H9 (cell line): ENCODE measurements at regions not wholly inside any gene's neighbourhood (a gene's known extent, or its start where the extent isn't known, plus 50 kb on each side); places are given as distances from the start of the nearest gene placed in this dataset.

Experiments used
- DNase-seq: peaks from one replicate; pipeline ENCODE4 v3.0.0-alpha.2; 2017
- H2AFZ ChIP-seq: one replicate; pipeline ENCODE4 v1.6.1; 2013; ENCODE audit warnings: mild to moderate bottlenecking, low read length, control low read depth, moderate library complexity
- H2AK5ac ChIP-seq: 2 replicates; pipeline ENCODE4 v1.6.1; 2013; ENCODE audit warnings: low read length, control low read depth, mixed read lengths; ENCODE audit not compliant: insufficient read length
- H2BK120ac ChIP-seq: one replicate; pipeline ENCODE4 v1.6.1; 2013; ENCODE audit warnings: low read depth, mild to moderate bottlenecking, low read length, control low read depth, inconsistent platforms; ENCODE audit not compliant: poor library complexity, severe bottlenecking
- H2BK12ac ChIP-seq: 2 replicates; pipeline ENCODE4 v1.6.1; 2013; ENCODE audit warnings: low read length, control low read depth, mixed read lengths, low read depth; ENCODE audit not compliant: insufficient read length
- H2BK15ac ChIP-seq: 2 replicates; pipeline ENCODE4 v1.6.1; 2013; ENCODE audit warnings: low read depth, low read length, control low read depth
- H2BK20ac ChIP-seq: one replicate; pipeline ENCODE4 v1.6.1; 2013; ENCODE audit warnings: low read depth, mild to moderate bottlenecking, low read length, control low read depth, inconsistent platforms; ENCODE audit not compliant: poor library complexity, severe bottlenecking
- H2BK5ac ChIP-seq: 2 replicates; pipeline ENCODE4 v1.6.1; 2013; ENCODE audit warnings: low read length, control low read depth, mixed read lengths; ENCODE audit not compliant: insufficient read length
- H3K14ac ChIP-seq: 2 replicates; pipeline ENCODE4 v1.6.1; 2013; ENCODE audit warnings: low read length, control low read depth; ENCODE audit not compliant: insufficient read depth
- H3K18ac ChIP-seq: 2 replicates; pipeline ENCODE4 v1.6.1; 2013; ENCODE audit warnings: low read depth, mild to moderate bottlenecking, mixed read lengths, low read length, control low read depth; ENCODE audit not compliant: insufficient read length
- H3K23ac ChIP-seq: 2 replicates; pipeline ENCODE4 v1.6.1; 2013; ENCODE audit warnings: low read length, control low read depth, mixed read lengths, low read depth; ENCODE audit not compliant: insufficient read length
- H3K23me2 ChIP-seq: 2 replicates; pipeline ENCODE4 v1.6.1; 2013; ENCODE audit warnings: low read depth, mild to moderate bottlenecking, mixed read lengths, low read length, control low read depth; ENCODE audit not compliant: insufficient read length, poor library complexity, severe bottlenecking
- H3K27ac ChIP-seq: 2 replicates; pipeline ENCODE4 v1.5.1; 2013; ENCODE audit warnings: low read length, control low read depth, mixed read lengths, low read depth; ENCODE audit not compliant: insufficient read length
- H3K27me3 ChIP-seq: 2 replicates; pipeline ENCODE4 v1.6.1; 2013; ENCODE audit warnings: low read length, control low read depth, inconsistent platforms; ENCODE audit not compliant: insufficient read depth
- H3K4ac ChIP-seq: 2 replicates; pipeline ENCODE4 v1.6.1; 2013; ENCODE audit warnings: low read depth, mild to moderate bottlenecking, control low read depth, inconsistent platforms, low read length, moderate library complexity
- H3K4me1 ChIP-seq: 2 replicates; pipeline ENCODE4 v1.6.1; 2013; ENCODE audit warnings: low read length, control low read depth, inconsistent platforms; ENCODE audit not compliant: insufficient read depth
- H3K4me2 ChIP-seq: 2 replicates; pipeline ENCODE4 v1.6.1; 2013; ENCODE audit warnings: low read length, control low read depth, mixed read lengths; ENCODE audit not compliant: insufficient read length, insufficient read depth
- H3K56ac ChIP-seq: 2 replicates; pipeline ENCODE4 v1.6.1; 2013; ENCODE audit warnings: low read depth, mild to moderate bottlenecking, mixed read lengths, low read length, control low read depth; ENCODE audit not compliant: insufficient read length
- H3K79me1 ChIP-seq: 2 replicates; pipeline ENCODE4 v1.6.1; 2013; ENCODE audit warnings: low read depth, mild to moderate bottlenecking, moderate library complexity, low read length, control low read depth, inconsistent platforms; ENCODE audit not compliant: insufficient read depth, poor library complexity, severe bottlenecking
- H3K79me2 ChIP-seq: 2 replicates; pipeline ENCODE4 v1.6.1; 2013; ENCODE audit warnings: low read length, control low read depth, inconsistent platforms; ENCODE audit not compliant: insufficient read depth
- H3K9ac ChIP-seq: 2 replicates; pipeline ENCODE4 v1.6.1; 2013; ENCODE audit warnings: low read length, control low read depth, mixed read lengths; ENCODE audit not compliant: insufficient read length; ENCODE audit errors: extremely low read depth
- H3K9me3 ChIP-seq: one replicate; pipeline ENCODE4 v1.6.1; 2013; ENCODE audit warnings: low read depth, low read length, inconsistent platforms; ENCODE audit not compliant: control insufficient read depth
- H3T11ph ChIP-seq: one replicate; pipeline ENCODE4 v1.6.1; 2013; ENCODE audit warnings: mild to moderate bottlenecking, low read length, control low read depth, inconsistent platforms
- H4K20me1 ChIP-seq: one replicate; pipeline ENCODE4 v1.6.1; 2013; ENCODE audit not compliant: control insufficient read depth, insufficient read length, insufficient read depth
- H4K5ac ChIP-seq: 2 replicates; pipeline ENCODE4 v1.6.1; 2013; ENCODE audit warnings: low read depth, mild to moderate bottlenecking, mixed read lengths, low read length, control low read depth; ENCODE audit not compliant: insufficient read length
- H4K8ac ChIP-seq: replicated peaks from 2 replicates; pipeline ENCODE4 v1.6.1; 2013; ENCODE audit warnings: low read length, control low read depth, mixed read lengths, low read depth; ENCODE audit not compliant: insufficient read length
- H4K91ac ChIP-seq: 2 replicates; pipeline ENCODE4 v1.6.1; 2013; ENCODE audit warnings: low read depth, mild to moderate bottlenecking, moderate library complexity, mixed read lengths, low read length, control low read depth; ENCODE audit not compliant: insufficient read length
- H3K27ac Mint-ChIP-seq, 3 experiments: 2 replicates in 2 of 3; 3 replicates in 1 of 3; pipeline ENCODE4 v1.8.0; 2020 to 2021; ENCODE audit warnings: mixed read lengths in 3 of 3, mild to moderate bottlenecking in 1 of 3, moderate library complexity in 1 of 3
- H3K27me3 Mint-ChIP-seq: 2 replicates; pipeline ENCODE4 v1.8.0; 2021; ENCODE audit warnings: low read depth, mild to moderate bottlenecking, moderate library complexity, mixed read lengths
- H3K36me3 Mint-ChIP-seq, 3 experiments: 2 replicates in 2 of 3; 3 replicates in 1 of 3; pipeline ENCODE4 v1.8.0; 2020 to 2021; ENCODE audit warnings: low read depth in 3 of 3, mixed read lengths in 3 of 3; ENCODE audit not compliant: insufficient read depth in 1 of 3
- H3K4me1 Mint-ChIP-seq, 2 experiments: 2 replicates each; pipeline ENCODE4 v1.8.0; 2020; ENCODE audit warnings: mixed read lengths in 2 of 2
- H3K4me3 Mint-ChIP-seq, 2 experiments: 2 replicates in 1 of 2; 3 replicates in 1 of 2; pipeline ENCODE4 v1.8.0; 2020 to 2021; ENCODE audit warnings: mild to moderate bottlenecking in 2 of 2, mixed read lengths in 2 of 2, moderate library complexity in 1 of 2
- H3K9me3 Mint-ChIP-seq, 2 experiments: 2 replicates in 1 of 2; 3 replicates in 1 of 2; pipeline ENCODE4 v1.8.0; 2020; ENCODE audit warnings: mild to moderate bottlenecking in 2 of 2, mixed read lengths in 2 of 2, moderate library complexity in 1 of 2
- WGBS: extraction: QIAGEN DNeasy Blood & Tissue Kit; methylation state at CpG from one replicate; pipeline ENCODE4 v1.1.7; 2013; ENCODE audit warnings: missing lambda C conversion rate, low lambda C conversion rate, mixed read lengths; ENCODE audit not compliant: insufficient read length; ENCODE audit errors: extremely low coverage; 5-methylcytosine and 5-hydroxymethylcytosine counted together
- TF ChIP-seq, protein P1 (sequence below): fragments of 200-600 bp; sonication (generic); conservative IDR thresholded peaks from 3 replicates; pipeline ENCODE4 v1.8.0; 2021; ENCODE audit warnings: antibody characterized with exemption, mild to moderate bottlenecking

- no peak overlapping the region for H2BK5ac ChIP-seq
- H2BK20ac ChIP-seq, result no peak overlapping the region
- H3T11ph ChIP-seq, result no peak overlapping the region
- H4K91ac ChIP-seq, result no peak overlapping the region
- no peak overlapping the region for H2AFZ ChIP-seq
- H3K4me2 ChIP-seq, result no peak overlapping the region
- TF ChIP-seq, protein P1, sequence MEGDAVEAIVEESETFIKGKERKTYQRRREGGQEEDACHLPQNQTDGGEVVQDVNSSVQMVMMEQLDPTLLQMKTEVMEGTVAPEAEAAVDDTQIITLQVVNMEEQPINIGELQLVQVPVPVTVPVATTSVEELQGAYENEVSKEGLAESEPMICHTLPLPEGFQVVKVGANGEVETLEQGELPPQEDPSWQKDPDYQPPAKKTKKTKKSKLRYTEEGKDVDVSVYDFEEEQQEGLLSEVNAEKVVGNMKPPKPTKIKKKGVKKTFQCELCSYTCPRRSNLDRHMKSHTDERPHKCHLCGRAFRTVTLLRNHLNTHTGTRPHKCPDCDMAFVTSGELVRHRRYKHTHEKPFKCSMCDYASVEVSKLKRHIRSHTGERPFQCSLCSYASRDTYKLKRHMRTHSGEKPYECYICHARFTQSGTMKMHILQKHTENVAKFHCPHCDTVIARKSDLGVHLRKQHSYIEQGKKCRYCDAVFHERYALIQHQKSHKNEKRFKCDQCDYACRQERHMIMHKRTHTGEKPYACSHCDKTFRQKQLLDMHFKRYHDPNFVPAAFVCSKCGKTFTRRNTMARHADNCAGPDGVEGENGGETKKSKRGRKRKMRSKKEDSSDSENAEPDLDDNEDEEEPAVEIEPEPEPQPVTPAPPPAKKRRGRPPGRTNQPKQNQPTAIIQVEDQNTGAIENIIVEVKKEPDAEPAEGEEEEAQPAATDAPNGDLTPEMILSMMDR, result no peak
- H4K20me1 ChIP-seq, result no peaks in the 10 kb centered on the region
- H2BK12ac ChIP-seq, result no peak overlapping the region
- no peak overlapping the region for H3K27ac ChIP-seq
- no peaks in the 10 kb centered on the region for H3K4me1 ChIP-seq
- H3K18ac ChIP-seq, result no peak overlapping the region
- H2BK120ac ChIP-seq, result no peak overlapping the region
- no peaks in the 10 kb centered on the region for H3K9me3 ChIP-seq
- no peaks in the 10 kb centered on the region for H3K23me2 ChIP-seq
- no peak overlapping the region for H4K5ac ChIP-seq
- H2AK5ac ChIP-seq, result no peak overlapping the region
- peaks cover 8% of the 10 kb centered on the region for H3K27me3 Mint-ChIP-seq
- H3K4me3 Mint-ChIP-seq, result no peak overlapping the region
- no peaks in the 10 kb centered on the region; the same call in 1 of the 2 replicates for H3K79me2 ChIP-seq
- no peak overlapping the region for H3K23ac ChIP-seq
- no peak overlapping the region for H3K9ac ChIP-seq
- no peaks in the 10 kb centered on the region for H3K79me1 ChIP-seq
- H2BK15ac ChIP-seq, result no peak overlapping the region
- no peaks in the 10 kb centered on the region for H3K27me3 ChIP-seq
- no peak overlapping the region for H4K8ac ChIP-seq
- no CpG with 5 or more reads among the region's 5 CpGs for WGBS
- H3K9me3 Mint-ChIP-seq, result no peaks in the 10 kb centered on the region
- no peak for DNase-seq
- peaks cover 14 to 18% of the 10 kb centered on the region in 2 experiments for H3K4me1 Mint-ChIP-seq
- no peak overlapping the region; a peak in 1 of 7 replicates for H3K27ac Mint-ChIP-seq
- H3K4ac ChIP-seq, result no peak overlapping the region
- no peak overlapping the region for H3K14ac ChIP-seq
- H3K56ac ChIP-seq, result no peak overlapping the region
- H3K36me3 Mint-ChIP-seq, result no peaks in the 10 kb centered on the region
Observed at GRCh38 chr12:108076556-108076955, 52.5 kb upstream of the WSCD2 start.
